GM18868 (cell line): ENCODE measurements at regions not wholly inside any gene's neighbourhood (a gene's known extent, or its start where the extent isn't known, plus 50 kb on each side); places are given as distances from the start of the nearest gene placed in this dataset.

Experiments
- ATAC-seq: cut with Tn5 transposase; IDR thresholded peaks from one replicate; pipeline ENCODE4 v1.9.1; 2021; ENCODE audit warnings: mild to moderate bottlenecking, moderate library complexity; ENCODE audit not compliant: unreplicated experiment

DNA sequence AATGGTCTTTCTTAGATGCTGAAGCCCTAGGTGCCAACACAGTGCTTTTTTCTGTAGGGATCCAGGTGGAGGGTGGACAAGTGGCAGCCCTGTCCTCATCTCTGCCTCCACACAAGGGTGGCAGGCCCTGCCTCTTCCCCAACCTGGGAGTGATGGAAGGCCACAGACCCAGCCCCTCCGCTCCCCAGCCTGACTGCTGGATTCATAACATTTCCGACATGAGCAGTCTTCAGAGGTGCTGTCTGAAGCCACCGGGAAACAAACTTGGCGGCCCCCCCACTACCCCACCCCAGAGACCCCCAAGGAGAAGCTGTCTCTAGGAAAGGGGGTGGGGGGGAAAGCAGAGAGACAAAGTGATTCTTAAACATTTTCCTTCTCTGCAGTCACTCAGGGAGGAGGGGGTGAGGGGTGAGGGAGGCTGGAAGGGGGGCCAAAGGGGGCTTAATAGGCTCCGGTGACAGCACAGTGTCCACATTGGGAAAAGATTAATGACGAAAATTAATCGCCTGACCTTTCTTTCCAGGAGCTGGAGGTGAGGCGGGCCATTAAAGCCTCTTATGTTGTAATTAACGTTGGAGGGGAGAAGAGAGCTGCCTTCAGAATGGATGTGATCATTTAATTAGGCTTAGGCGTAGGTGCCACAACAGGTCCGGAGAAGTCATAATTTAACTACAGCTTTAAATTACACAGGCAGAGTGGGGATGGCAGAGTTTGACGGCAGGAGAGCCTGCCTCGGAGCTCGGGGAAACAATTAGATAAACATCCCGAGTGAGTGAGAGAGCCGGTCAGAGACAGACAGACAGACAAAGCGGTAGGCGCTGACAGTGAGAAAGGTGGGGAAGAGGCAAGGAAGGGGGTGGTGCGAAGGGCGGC is 76.8 kb upstream of the FOXP4 start:
- no peak for ATAC-seq

DNA sequence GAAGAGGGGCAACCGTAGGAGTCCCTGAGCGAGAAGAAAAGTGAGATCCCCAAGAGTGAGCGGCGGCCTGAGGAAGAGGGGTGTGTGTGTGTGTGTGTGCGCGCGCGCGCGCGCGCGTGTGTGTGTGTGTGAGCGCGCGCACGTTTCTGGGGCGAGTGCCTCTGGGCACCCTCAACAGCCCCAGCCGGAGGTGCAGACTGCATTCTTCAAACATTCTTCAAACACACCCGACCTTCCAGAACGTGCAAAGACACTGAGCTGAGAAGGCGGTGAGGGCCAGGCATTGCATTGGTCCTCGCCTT is 76.2 kb upstream of the FOXP4 start:
- ATAC-seq, result no peak

DNA sequence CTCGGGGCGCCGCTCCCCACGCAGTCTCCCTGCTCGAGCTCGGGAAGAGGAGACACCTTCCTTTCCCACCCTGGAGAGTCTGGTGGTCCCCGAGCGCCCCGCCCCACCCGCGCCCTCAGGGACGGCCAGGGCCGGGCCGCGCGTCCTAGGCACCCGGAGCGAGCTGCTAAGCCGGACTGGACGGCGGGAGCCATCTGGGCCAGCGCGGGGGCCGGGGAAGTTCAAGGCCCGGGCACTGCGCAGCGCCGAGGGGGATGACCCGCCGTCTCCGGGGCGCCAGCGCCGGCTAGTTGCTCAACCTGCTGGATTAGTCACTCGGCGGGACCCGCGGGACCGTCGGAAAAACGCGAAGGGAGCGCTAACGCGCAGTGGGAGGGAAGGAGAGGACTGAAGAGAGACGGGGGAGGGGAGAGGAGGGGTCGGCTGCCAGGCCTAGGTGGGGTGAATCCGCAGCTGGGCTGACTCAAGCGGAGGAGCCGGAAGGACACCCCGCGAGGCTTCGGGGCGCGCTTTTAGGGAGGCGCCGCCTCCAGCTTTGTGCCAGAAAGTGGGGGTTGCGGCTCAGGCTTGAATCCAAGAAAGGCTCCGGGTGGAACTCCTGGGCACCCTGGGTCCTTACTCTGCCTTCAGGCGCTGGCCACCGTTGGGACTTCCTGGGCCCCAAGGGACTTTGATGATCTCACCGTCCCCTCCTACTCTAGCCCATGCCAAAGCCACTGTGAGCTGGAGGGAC is 75.7 kb upstream of the FOXP4 start:
- no peak for ATAC-seq

- ATAC-seq, result no peak
Measured at GRCh38 chr6:41471064-41471895, 74.9 kb upstream of the FOXP4 start.

DNA sequence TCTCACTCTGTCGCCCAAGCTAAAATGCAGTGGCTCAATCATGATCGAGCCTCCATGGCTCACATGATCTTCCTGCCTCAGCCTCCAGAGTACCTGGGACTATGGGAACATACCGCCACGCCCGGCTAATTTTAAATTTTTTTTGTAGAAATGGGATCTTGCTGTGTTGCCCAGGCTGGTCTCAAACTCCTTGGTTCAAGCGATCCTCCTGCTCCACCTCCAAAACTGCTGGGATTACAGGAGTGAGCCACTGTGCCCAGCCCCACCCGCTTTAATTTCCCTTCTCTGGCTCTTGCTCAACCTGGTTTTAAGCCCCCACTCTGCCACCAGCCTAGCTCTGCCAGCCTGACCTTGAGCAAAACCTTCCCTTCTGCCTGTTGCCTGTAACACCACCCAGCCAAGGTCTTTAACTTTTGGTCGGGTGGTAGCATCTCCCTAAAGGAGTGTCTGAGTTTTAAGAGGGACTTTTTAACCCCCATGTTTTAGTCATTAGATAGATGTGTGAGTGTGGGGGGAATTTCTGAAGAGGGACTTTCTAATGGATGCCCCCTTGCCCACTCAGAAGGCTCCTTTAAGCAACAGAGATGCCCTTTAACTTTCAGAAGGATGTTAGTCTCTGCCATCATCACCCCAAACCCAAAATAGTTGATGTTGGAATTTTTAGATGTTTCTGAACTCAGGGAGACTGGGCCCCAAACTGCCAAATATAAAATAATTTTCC is 71.8 kb upstream of the FOXP4 start:
- no peak for ATAC-seq

- ATAC-seq, result no peak
Measured at GRCh38 chr6:41475164-41475563, 71.0 kb upstream of the FOXP4 start.

DNA sequence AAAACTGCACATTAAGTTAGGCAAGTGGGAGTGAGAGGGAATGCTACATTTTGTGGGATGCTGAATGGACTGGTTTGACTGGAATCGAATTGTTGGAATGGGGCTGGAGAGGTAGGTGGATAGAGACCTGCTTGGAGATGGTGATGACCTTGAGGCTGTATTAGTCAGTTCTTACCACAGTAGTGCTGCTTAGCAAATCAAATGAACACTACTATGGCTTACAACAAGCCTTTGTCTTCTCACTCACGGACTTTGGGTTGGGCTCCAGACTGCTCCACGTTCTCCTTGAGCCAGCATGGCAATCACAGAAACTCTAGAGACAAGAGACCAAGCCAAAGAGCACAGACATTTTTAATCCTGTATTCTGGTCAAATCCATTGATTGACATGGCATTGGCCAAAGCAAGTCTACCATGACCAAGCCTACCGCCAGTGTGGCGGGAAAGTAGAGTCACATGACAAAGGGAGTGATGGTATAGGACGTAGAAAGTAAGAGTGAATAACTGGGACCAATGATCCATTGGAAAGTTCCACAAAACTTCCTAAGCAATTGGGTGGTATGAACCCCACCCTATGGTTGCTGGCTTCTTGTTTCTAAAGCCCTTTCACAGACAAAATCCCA is 70.3 kb upstream of the FOXP4 start:
- no peak for ATAC-seq

DNA sequence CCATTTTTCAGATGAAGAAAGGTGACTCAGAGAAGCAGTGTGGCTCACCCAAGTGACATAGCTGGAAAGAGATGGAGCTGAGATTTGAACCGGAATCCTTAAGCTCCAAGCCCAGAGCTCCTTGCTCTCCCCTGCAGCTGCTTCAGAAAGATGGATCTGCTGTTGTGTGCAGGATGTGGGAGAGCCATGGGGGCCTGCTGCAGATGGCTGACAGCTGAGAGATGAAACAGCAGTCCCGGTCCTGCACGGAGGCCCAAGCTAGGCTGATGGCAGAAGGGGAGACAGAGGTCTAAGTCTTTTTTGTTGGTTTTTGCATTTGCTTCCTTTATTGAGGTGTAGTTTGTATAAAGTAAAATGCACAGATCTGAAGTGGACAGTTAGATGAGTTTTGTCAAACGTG is 69.8 kb upstream of the FOXP4 start:
- no peak for ATAC-seq

DNA sequence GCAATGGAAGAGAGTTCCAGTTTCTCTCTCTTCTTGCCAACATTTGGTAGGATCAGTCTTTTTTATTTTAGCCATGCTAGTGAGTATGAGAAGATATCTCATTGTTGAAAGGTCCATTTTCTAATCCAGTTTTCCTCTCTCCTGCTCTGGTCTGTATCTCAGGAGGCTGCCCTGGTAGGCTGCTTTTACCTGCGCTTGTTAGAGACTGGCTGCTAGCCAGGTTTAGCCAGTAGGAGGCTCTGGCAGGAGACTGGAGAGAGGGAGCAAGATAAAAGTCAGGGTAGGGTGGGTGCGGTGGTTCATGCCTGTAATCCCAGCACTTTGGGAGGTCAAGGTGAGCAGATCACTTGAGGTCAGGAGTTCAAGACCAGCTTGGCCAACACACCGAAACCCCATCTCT is 68.6 kb upstream of the FOXP4 start:
- no peak for ATAC-seq

DNA sequence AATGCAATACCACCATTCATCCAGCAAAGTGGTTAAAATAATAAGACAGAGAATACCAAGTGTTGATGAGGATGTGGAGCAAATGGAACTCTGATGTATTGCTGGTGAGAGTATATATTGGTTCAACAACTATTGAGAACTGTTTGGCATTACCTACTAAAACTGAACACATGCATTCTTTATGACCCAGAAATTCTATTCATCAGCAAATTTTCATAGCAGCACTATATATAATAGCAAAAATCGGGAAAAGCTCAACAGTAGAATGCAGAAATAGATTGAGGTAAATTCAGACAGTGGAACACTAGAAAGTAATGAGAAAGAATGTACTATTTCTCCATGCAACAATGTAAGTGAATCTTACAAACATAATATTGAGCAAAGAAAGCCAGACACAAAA is 62.2 kb upstream of the FOXP4 start:
- no peak for ATAC-seq

DNA sequence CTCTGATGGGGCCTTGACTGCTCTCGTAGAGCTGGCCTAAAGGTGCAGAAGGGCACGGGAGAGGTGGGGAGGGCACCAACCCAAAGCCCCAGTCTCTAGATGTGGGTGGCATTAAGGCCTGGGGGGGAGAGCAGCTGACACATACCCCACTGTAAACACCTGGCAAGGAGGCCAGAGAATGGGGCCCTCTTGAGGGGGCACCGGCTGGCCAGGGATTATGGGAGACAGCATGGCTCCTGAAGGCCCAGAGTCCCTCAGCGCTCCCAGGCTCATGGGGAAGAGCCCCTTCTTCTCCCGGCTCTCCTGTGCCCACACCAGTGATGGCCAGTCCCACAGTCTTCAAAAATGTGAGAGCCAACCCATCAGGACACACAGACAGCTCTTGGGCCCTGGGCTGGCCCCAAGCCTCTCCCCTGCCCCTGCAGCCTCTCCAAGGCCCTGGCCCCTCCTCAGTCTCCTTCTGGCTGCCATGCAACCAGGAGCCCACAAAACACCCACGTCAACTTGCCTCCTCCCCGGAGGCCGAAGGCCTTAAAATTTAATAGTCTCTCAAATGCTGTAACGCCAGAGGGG is 58.2 kb upstream of the FOXP4 start:
- no peak for ATAC-seq

GRCh38 chr6:41488433-41489119 is 57.6 kb upstream of the FOXP4 start:
- ATAC-seq, result peak; percentile 70

DNA sequence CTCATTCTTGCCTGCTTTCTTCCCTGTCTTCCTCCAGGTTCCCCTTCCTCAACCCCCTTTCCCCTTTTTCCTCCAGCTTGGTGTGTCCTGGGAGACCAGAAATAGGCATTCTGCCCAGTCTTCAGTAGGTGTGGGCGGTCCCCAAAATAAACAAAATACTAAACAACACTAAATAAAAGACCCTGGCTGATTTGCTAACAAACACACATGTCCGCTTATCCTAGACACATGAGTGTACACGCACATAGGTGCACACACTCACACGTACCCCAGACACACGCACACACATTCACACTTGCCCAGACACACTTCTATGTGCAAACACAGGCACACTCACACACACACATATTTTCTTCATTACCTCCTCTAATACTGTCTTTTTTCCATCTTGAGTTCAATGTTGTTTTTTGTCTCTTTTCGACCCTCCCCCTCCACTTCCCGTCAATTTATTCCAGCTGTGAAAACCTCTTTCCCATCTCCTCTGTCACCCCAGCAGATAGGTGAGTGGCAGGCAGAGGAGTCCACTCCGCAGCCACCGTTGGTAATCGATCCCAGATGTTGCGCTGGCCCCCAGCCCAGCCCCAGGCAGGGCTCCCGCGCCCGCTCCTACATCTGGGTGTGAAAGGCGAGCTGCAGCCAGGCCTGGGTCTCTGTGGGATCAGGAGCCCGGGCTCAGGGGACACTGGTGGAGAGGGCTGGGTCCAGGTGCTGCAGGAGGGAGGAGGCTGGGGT is 56.9 kb upstream of the FOXP4 start:
- ATAC-seq, result no peak

DNA sequence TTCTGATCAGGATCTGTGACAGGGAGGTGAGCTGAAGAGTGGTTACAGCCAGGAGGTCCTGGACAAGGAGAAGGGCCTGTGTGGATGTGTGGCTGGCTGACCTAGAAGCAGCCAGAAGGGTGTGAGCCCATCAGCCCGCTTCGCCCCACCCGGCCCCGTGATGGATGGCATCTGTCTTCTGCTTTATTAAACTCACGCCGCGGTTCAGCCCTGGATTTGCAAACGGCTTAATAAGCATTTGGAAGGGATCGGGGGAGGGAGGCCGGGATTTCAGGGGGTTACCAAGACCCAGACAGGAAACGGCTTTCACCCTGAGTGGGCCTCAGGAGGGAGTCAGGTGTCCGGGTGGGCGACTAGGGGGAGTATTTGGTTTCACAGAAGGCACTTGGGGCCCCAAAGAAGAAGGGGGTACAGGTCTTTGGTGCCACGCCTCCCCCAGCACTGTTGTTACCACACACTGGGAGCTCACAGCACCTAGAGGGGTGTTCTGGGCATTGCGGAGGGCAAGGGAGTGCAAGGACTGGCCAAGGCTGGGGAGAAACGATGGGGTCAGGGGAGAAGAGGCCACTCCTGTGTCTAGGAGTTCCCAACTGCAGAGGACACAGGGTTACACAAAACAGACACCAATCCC is 53.8 kb upstream of the FOXP4 start:
- no peak for ATAC-seq

DNA sequence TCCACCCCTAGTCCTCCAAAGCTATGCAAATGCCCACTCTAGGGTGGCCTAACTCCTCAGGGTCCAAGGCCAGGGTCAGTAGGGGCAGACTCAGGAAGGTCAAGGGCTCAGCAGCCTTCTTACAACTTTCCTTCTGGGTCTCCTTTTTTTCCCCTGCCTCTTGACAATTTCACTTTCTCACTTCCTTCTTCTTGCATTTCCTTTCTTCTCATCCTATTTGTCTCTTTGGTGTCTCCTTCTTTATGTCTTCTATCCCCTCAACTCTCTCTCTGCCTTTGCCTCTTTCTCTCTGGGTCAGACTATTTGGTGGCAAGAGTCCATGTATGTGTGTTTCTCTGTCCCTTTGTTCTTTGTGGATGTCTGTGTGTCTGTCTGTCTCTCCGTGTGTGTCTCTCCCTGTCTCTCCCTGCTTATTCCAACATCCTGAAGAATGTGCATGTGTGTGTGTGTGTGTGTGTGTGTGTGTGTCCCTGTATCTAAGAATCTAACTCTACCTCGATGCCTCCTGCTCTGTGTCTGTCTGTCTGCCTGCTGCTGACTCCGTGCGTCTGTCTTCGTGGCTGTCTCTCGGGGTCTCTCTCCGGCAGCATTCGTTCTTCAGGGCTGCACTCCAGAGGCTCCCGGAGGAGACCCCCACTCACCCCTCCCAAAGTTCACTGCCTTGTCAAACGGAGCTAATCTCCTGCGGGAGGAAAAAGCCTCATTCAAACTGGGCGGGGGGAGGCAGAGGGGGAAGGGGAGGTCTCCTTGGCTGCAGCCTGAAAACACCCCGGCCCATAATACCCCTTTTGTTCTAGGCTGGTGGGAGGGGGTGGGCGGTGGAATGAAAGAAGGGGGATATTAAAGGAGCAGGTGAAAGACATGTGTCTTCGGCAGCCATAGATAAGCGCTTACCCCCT is 51.7 kb upstream of the FOXP4 start:
- ATAC-seq, result no peak
